Type B pancreatic cell (in vitro differentiated cells): ENCODE measurements at regions not wholly inside any gene's neighbourhood (a gene's known extent, or its start where the extent isn't known, plus 50 kb on each side); places are given as distances from the start of the nearest gene placed in this dataset.
A peak's percentile ranks its signal among the peaks of the same experiment; 100 is the strongest.
"Not testable (repeated sequence)": the region's sequence is repeated elsewhere in the genome, so short reads cannot be mapped to it uniquely, and the experiment has no call there.

Source experiments
- DNase-seq: peaks from one replicate; pipeline ENCODE4 v3.0.0; 2021; ENCODE audit warnings: mixed read lengths; ENCODE audit not compliant: unreplicated experiment; ENCODE audit errors: extremely low spot score
- H3K27ac Mint-ChIP-seq: 2 replicates; pipeline ENCODE4 v1.8.0; 2021; ENCODE audit warnings: mild to moderate bottlenecking, mixed read lengths
- H3K27me3 Mint-ChIP-seq: 2 replicates; pipeline ENCODE4 v1.8.0; 2021; ENCODE audit warnings: mixed read lengths
- H3K36me3 Mint-ChIP-seq: 2 replicates; pipeline ENCODE4 v1.8.0; 2021; ENCODE audit warnings: mixed read lengths
- H3K4me1 Mint-ChIP-seq: one replicate; pipeline ENCODE4 v1.8.0; 2021; ENCODE audit warnings: mixed read lengths; ENCODE audit not compliant: unreplicated experiment
- H3K4me3 Mint-ChIP-seq: 2 replicates; pipeline ENCODE4 v1.8.0; 2021; ENCODE audit warnings: mild to moderate bottlenecking, mixed read lengths
- H3K9me3 Mint-ChIP-seq: 2 replicates; pipeline ENCODE4 v1.8.0; 2021; ENCODE audit warnings: mixed read lengths
- CTCF ChIP-seq: fragments of 200-600 bp; sonication (generic); conservative IDR thresholded peaks from 2 replicates; pipeline ENCODE4 v1.5.0; 2021; ENCODE audit warnings: antibody characterized with exemption, mild to moderate bottlenecking

- Mint-ChIP-seq H3K27me3 (no peaks in the 10 kb centered on the region), H3K27ac (peak overlapping the region; percentile 34), H3K4me1 (peaks cover 5% of the 10 kb centered on the region), H3K9me3 (peaks cover 5% of the 10 kb centered on the region), H3K4me3 (peak overlapping the region; percentile 45), H3K36me3 (no peaks in the 10 kb centered on the region)
- no peak for DNase-seq
- TF ChIP-seq CTCF: no peak
Measured at GRCh38 chr7:19969859-19970493, 196.6 kb upstream of the TMEM196 start.

GRCh38 chr7:19964246-19964645 is 190.8 kb upstream of the TMEM196 start:
- H3K27ac Mint-ChIP-seq: no peak overlapping the region
- no peaks in the 10 kb centered on the region for H3K36me3 Mint-ChIP-seq
- no peak for TF ChIP-seq CTCF
- H3K4me1 Mint-ChIP-seq: no peaks in the 10 kb centered on the region
- peaks cover 5% of the 10 kb centered on the region for H3K9me3 Mint-ChIP-seq
- DNase-seq: no peak
- H3K4me3 Mint-ChIP-seq: no peak overlapping the region
- H3K27me3 Mint-ChIP-seq: no peaks in the 10 kb centered on the region

- H3K27me3 Mint-ChIP-seq: no peaks in the 10 kb centered on the region
- no peak for TF ChIP-seq CTCF
- H3K4me1 Mint-ChIP-seq: no peaks in the 10 kb centered on the region
- H3K4me3 Mint-ChIP-seq: no peak overlapping the region
- DNase-seq: no peak
- peaks cover 5% of the 10 kb centered on the region for H3K9me3 Mint-ChIP-seq
- no peak overlapping the region for H3K27ac Mint-ChIP-seq
- H3K36me3 Mint-ChIP-seq: no peaks in the 10 kb centered on the region
Measured at GRCh38 chr7:19963695-19964094, 190.3 kb upstream of the TMEM196 start.

DNA sequence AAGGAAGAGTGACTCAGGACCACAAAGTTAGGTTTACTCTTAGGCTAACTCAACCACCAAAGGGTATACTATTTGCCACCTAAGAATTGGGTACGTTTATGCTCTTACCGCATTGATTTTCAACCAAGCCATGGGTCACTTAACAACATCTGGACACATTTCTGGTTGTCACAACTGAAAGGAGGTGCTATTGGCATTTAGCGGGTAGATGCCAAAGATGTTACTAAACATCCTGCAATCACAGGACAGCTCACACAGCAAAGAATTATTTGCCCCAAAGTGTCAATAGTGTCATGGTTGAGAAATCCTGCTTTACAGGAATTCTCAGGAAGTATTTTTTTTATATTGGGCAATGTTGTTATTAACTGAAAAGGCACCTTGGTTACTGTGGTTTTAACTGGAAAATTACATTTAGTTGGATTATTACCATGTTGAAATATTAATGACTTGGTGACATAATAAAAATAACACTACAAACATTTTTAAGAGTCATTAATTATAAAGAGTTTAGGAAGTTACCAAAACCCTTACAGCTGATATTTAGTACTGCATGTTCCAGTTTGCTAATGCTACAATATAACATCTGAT is 185.0 kb upstream of the TMEM196 start:
- H3K27me3 Mint-ChIP-seq: no peaks in the 10 kb centered on the region
- H3K4me3 Mint-ChIP-seq: no peak overlapping the region
- H3K9me3 Mint-ChIP-seq: peaks cover 5% of the 10 kb centered on the region
- no peaks in the 10 kb centered on the region for H3K4me1 Mint-ChIP-seq
- no peak for TF ChIP-seq CTCF
- DNase-seq: no peak
- no peak overlapping the region for H3K27ac Mint-ChIP-seq
- no peaks in the 10 kb centered on the region for H3K36me3 Mint-ChIP-seq

DNA sequence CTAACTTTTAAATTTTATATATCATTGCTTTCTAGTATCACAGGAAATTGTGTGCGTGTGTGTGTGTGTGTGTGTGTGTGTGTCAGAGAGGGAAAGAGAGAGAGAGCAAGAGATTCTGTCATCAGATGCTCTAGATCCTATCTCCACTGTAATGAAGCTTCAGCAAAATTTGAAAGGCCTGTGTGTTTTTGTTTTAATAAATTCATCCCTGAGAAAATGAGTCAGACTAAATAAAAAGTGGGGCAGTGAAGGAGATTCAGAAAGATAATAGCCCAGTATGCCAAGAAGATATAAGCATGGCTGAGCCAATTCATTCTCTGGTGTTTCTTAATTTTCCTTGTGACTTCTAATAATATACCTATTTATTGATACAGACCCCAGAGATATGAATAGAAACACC is 184.2 kb upstream of the TMEM196 start:
- Mint-ChIP-seq H3K4me3 (no peak overlapping the region), H3K36me3 (no peaks in the 10 kb centered on the region), H3K27ac (no peak overlapping the region), H3K9me3 (peaks cover 5% of the 10 kb centered on the region), H3K27me3 (no peaks in the 10 kb centered on the region), H3K4me1 (no peaks in the 10 kb centered on the region)
- TF ChIP-seq CTCF: no peak
- no peak for DNase-seq

DNA sequence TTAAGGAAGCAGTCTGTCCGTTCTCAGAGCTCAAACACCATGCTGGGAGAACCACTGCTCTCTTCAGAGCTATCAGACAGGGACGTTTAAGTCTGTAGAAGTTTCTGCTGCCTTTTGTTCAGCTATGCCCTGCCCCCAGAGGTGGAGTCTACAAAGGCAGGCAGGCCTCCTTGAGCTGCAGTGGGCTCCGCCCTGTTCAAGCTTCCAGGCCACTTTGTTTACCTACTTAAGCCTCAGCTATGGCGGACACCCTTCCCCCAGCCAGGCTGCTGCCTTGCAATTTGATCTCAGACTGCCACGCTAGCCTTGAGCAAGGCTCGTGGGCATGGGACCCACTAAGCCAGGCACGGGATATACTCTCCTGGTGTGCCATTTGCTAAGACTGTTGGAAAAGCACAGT is 180.7 kb upstream of the TMEM196 start:
- not testable (repeated sequence) for DNase-seq, H3K4me1 Mint-ChIP-seq, H3K9me3 Mint-ChIP-seq, H3K4me3 Mint-ChIP-seq, H3K27ac Mint-ChIP-seq, H3K36me3 Mint-ChIP-seq, H3K27me3 Mint-ChIP-seq

- not testable (repeated sequence) for H3K27ac Mint-ChIP-seq, DNase-seq, H3K27me3 Mint-ChIP-seq, H3K4me1 Mint-ChIP-seq, H3K9me3 Mint-ChIP-seq, H3K36me3 Mint-ChIP-seq, H3K4me3 Mint-ChIP-seq
Measured at GRCh38 chr7:19953411-19953810, 180.0 kb upstream of the TMEM196 start.
